ENCODE measurements at regions not wholly inside any gene's neighbourhood (a gene's known extent, or its start where the extent isn't known, plus 50 kb on each side); places are given as distances from the start of the nearest gene placed in this dataset.

- Histone ChIP-seq H3K36me3 (ENCODE audit: insufficient read depth, low read length, poor library complexity, severe bottlenecking) (no peaks in the 10 kb centered on the region), H3K9me3 (ENCODE audit: low read depth, low read length, poor library complexity, severe bottlenecking) (peaks cover 16% of the 10 kb centered on the region), H3K27ac (ENCODE audit: low read depth, low read length, poor library complexity, severe bottlenecking) (no peak overlapping the region), H3K4me1 (ENCODE audit: insufficient read depth, low read length, poor library complexity, severe bottlenecking) (no peaks in the 10 kb centered on the region), H3K27me3 (replicated peaks; ENCODE audit: insufficient read depth, low read depth, low read length, poor library complexity) (no peaks in the 10 kb centered on the region), H3K4me3 (ENCODE audit: low read depth, low read length, poor library complexity, severe bottlenecking) (no peak overlapping the region)
- intact Hi-C loops (cut with micrococcal nuclease; ENCODE audit: unreplicated experiment): no loop called here
- DNase-seq (ENCODE audit: low spot score): no peak
- CTCF ChIA-PET: no interaction called here
- no TSS peak for BruUV-seq (replicated peaks)
- POLR2A ChIA-PET (ENCODE audit: low non-redundant PET): no interaction called here
- TF ChIP-seq CTCF (conservative IDR thresholded peaks at IDR 0.05; ENCODE audit: low read depth, low read length): no peak
- no peak for TF ChIP-seq EZH2 (IDR thresholded peaks at IDR 0.05; ENCODE audit: borderline replicate concordance, low read depth, low read length, poor library complexity, severe bottlenecking)
Observed at GRCh38 chr18:78889250-78889649, 90.4 kb upstream of the SALL3 start.

GRCh38 chr18:78890388-78890787 lies 89.2 kb upstream of the SALL3 start:
- no peak for TF ChIP-seq EZH2 (IDR thresholded peaks at IDR 0.05; ENCODE audit: borderline replicate concordance, low read depth, low read length, poor library complexity, severe bottlenecking)
- TF ChIP-seq CTCF (conservative IDR thresholded peaks at IDR 0.05; ENCODE audit: low read depth, low read length): no peak
- H3K4me3 ChIP-seq (ENCODE audit: low read depth, low read length, poor library complexity, severe bottlenecking): no peak overlapping the region
- no TSS peak for BruUV-seq (replicated peaks)
- H3K9me3 ChIP-seq (ENCODE audit: low read depth, low read length, poor library complexity, severe bottlenecking): peaks cover 11% of the 10 kb centered on the region
- ChIA-PET CTCF (no interaction called here), POLR2A (ENCODE audit: low non-redundant PET) (no interaction called here)
- H3K27me3 ChIP-seq (replicated peaks; ENCODE audit: insufficient read depth, low read depth, low read length, poor library complexity): no peaks in the 10 kb centered on the region
- no peak for DNase-seq (ENCODE audit: low spot score)
- H3K27ac ChIP-seq (ENCODE audit: low read depth, low read length, poor library complexity, severe bottlenecking): no peak overlapping the region
- H3K4me1 ChIP-seq (ENCODE audit: insufficient read depth, low read length, poor library complexity, severe bottlenecking): no peaks in the 10 kb centered on the region
- intact Hi-C loops (cut with micrococcal nuclease; ENCODE audit: unreplicated experiment): no loop called here
- H3K36me3 ChIP-seq (ENCODE audit: insufficient read depth, low read length, poor library complexity, severe bottlenecking): no peaks in the 10 kb centered on the region

- Histone ChIP-seq H3K4me1 (ENCODE audit: insufficient read depth, low read length, poor library complexity, severe bottlenecking) (no peaks in the 10 kb centered on the region), H3K27ac (ENCODE audit: low read depth, low read length, poor library complexity, severe bottlenecking) (no peak overlapping the region), H3K9me3 (ENCODE audit: low read depth, low read length, poor library complexity, severe bottlenecking) (peaks cover 11% of the 10 kb centered on the region), H3K4me3 (ENCODE audit: low read depth, low read length, poor library complexity, severe bottlenecking) (no peak overlapping the region), H3K27me3 (replicated peaks; ENCODE audit: insufficient read depth, low read depth, low read length, poor library complexity) (no peaks in the 10 kb centered on the region), H3K36me3 (ENCODE audit: insufficient read depth, low read length, poor library complexity, severe bottlenecking) (no peaks in the 10 kb centered on the region)
- intact Hi-C loops (cut with micrococcal nuclease; ENCODE audit: unreplicated experiment): no loop called here
- CTCF ChIA-PET: no interaction called here
- no peak for DNase-seq (ENCODE audit: low spot score)
- POLR2A ChIA-PET (ENCODE audit: low non-redundant PET): no interaction called here
- no peak for TF ChIP-seq CTCF (conservative IDR thresholded peaks at IDR 0.05; ENCODE audit: low read depth, low read length)
- no TSS peak for BruUV-seq (replicated peaks)
Observed at GRCh38 chr18:78891185-78891762, 88.3 kb upstream of the SALL3 start.
